Peyer's patch (tissue), 4 donors: ENCODE measurements at regions not wholly inside any gene's neighbourhood (a gene's known extent, or its start where the extent isn't known, plus 50 kb on each side); places are given as distances from the start of the nearest gene placed in this dataset.

Experiments used
- DNase-seq, 3 donors: peaks; one replicate each; pipeline ENCODE4 v3.0.0-alpha.2; 2017 to 2019
- H3K27ac ChIP-seq, 4 donors: fragments of 200-600 bp; sonication (generic); one replicate each; pipeline ENCODE4 v1.5.1; 2016 to 2019
- H3K27me3 ChIP-seq, 2 donors: fragments of 200-600 bp; sonication (generic); one replicate each; pipeline ENCODE4 v1.5.1; 2019
- H3K36me3 ChIP-seq, 3 donors: fragments of 200-600 bp; sonication (generic); one replicate each; pipeline ENCODE4 v1.5.1; 2016 to 2019
- H3K4me1 ChIP-seq, 4 donors: fragments of 200-600 bp; sonication (generic); one replicate each; pipeline ENCODE4 v1.5.1; 2016 to 2019
- H3K4me3 ChIP-seq, 4 donors: fragments of 200-600 bp; sonication (generic); 1 replicate in 3 of 4; 2 replicates in 1 of 4; pipeline ENCODE4 v1.5.1; 2016 to 2019; ENCODE audit warnings: mild to moderate bottlenecking in 1 of 4
- H3K9me3 ChIP-seq, 4 donors: fragments of 200-600 bp; sonication (generic); one replicate each; pipeline ENCODE4 v1.5.1; 2016 to 2019; ENCODE audit warnings: mild to moderate bottlenecking in 1 of 4
- POLR2A ChIP-seq, 2 donors: fragments of 450-650 bp; IDR thresholded peaks; one replicate each; pipeline ENCODE4 v1.5.1; 2017; ENCODE audit warnings: antibody characterized with exemption in 2 of 2, mild to moderate bottlenecking in 2 of 2, moderate library complexity in 2 of 2
- TF ChIP-seq, protein P1 (sequence below), 6 experiments: fragments of 450-650 bp in 4 of 6; fragments of 200-600 bp in 2 of 6; sonication (generic) in 1 of 6; IDR thresholded peaks; one replicate each; pipeline ENCODE4 v1.5.1; 2017 to 2019; ENCODE audit warnings: antibody characterized with exemption in 6 of 6, mild to moderate bottlenecking in 3 of 6, moderate library complexity in 1 of 6

GRCh38 chr1:18049228-18049627 lies 58.4 kb upstream of the IGSF21 start:
- Histone ChIP-seq H3K9me3 (no peaks in the 10 kb centered on the region), H3K4me1 (no peaks in the 10 kb centered on the region), H3K27me3 (no peaks in the 10 kb centered on the region), H3K36me3 (no peaks in the 10 kb centered on the region), H3K27ac (no peak overlapping the region), H3K4me3 (no peak overlapping the region)
- DNase-seq, result no peak
- TF ChIP-seq, protein P1, sequence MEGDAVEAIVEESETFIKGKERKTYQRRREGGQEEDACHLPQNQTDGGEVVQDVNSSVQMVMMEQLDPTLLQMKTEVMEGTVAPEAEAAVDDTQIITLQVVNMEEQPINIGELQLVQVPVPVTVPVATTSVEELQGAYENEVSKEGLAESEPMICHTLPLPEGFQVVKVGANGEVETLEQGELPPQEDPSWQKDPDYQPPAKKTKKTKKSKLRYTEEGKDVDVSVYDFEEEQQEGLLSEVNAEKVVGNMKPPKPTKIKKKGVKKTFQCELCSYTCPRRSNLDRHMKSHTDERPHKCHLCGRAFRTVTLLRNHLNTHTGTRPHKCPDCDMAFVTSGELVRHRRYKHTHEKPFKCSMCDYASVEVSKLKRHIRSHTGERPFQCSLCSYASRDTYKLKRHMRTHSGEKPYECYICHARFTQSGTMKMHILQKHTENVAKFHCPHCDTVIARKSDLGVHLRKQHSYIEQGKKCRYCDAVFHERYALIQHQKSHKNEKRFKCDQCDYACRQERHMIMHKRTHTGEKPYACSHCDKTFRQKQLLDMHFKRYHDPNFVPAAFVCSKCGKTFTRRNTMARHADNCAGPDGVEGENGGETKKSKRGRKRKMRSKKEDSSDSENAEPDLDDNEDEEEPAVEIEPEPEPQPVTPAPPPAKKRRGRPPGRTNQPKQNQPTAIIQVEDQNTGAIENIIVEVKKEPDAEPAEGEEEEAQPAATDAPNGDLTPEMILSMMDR (IDR thresholded peaks at IDR 0.05), result no peak
- no peak for TF ChIP-seq POLR2A (IDR thresholded peaks at IDR 0.05)

DNA sequence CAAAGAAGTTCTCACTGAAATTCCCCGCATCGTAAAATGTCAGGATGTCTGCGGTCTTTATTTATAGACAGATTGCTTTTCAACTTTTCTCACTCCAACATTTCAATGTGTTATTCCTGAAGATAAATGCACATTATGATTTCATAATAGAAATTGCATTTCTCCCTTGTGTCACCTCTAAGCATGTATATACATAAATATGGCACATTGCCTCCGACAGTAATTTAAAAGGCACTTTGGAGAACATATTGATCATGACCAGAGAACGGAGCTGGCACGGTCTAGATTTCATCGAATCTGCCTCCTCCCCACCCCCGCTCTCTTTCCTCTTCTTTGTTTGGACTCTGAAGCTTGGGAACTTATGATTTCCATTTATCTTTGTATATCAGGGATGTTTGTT lies 54.9 kb upstream of the IGSF21 start:
- H3K4me1 ChIP-seq, result no peaks in the 10 kb centered on the region
- no peak overlapping the region for H3K27ac ChIP-seq
- H3K4me3 ChIP-seq, result no peak overlapping the region
- no peaks in the 10 kb centered on the region for H3K9me3 ChIP-seq
- H3K27me3 ChIP-seq, result no peaks in the 10 kb centered on the region
- TF ChIP-seq, protein P1 (IDR thresholded peaks at IDR 0.05), result no peak
- no peak for TF ChIP-seq POLR2A (IDR thresholded peaks at IDR 0.05)
- H3K36me3 ChIP-seq, result no peaks in the 10 kb centered on the region
- no peak for DNase-seq

GRCh38 chr1:18055156-18055555 lies 52.4 kb upstream of the IGSF21 start:
- no peak overlapping the region for H3K4me3 ChIP-seq
- TF ChIP-seq, protein P1 (IDR thresholded peaks at IDR 0.05), result no peak
- TF ChIP-seq POLR2A (IDR thresholded peaks at IDR 0.05), result no peak
- no peaks in the 10 kb centered on the region for H3K36me3 ChIP-seq
- H3K9me3 ChIP-seq, result no peaks in the 10 kb centered on the region
- H3K27me3 ChIP-seq, result no peaks in the 10 kb centered on the region
- H3K27ac ChIP-seq, result no peak overlapping the region
- no peaks in the 10 kb centered on the region for H3K4me1 ChIP-seq
- no peak for DNase-seq

DNA sequence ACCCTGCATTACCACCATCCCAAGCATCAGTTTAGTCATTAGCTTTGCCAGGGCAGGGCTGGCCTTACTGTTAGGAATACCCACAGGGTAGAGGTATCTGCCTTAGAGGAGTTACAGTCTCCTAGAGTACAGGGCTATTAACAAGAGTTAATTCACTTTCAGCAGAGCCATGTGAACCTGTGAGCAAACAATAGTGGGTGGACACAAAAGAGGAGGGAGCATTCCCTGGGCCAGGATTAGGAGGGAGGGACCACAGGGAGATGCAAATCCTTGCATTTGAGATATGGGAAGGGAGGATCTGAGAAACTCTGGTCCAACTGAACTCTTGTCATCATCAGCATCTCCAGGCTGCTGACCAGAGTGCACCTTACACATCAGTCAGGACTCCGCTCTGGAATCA lies 51.1 kb upstream of the IGSF21 start:
- Histone ChIP-seq H3K9me3 (no peaks in the 10 kb centered on the region), H3K4me1 (no peaks in the 10 kb centered on the region), H3K27ac (no peak overlapping the region), H3K4me3 (no peak overlapping the region), H3K27me3 (no peaks in the 10 kb centered on the region), H3K36me3 (no peaks in the 10 kb centered on the region)
- TF ChIP-seq, protein P1 (IDR thresholded peaks at IDR 0.05), result no peak
- no peak for TF ChIP-seq POLR2A (IDR thresholded peaks at IDR 0.05)
- DNase-seq, result no peak

DNA sequence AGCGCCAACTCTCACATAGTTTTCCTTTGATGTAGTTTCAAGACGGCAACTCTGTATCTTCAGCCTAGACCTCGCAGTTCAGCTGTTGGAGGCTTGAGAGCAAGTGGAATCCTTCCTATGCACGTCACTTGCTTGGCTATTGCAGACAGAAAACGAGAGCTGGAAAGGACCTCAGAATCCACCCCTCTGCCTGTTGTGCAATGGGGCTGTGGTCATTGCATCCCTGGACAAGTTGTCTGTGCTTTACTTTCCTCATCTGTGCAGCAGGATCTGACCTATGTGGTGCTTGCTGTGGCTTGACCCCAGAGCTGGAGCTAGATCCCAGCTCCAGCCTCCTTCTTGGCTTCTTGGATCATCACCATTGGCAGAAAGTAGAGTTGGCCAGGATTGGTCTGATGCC lies 50.0 kb upstream of the IGSF21 start:
- Histone ChIP-seq H3K36me3 (no peaks in the 10 kb centered on the region), H3K27ac (no peak overlapping the region), H3K27me3 (no peaks in the 10 kb centered on the region), H3K4me1 (no peaks in the 10 kb centered on the region), H3K9me3 (no peaks in the 10 kb centered on the region), H3K4me3 (no peak overlapping the region)
- DNase-seq, result no peak
- no peak for TF ChIP-seq POLR2A (IDR thresholded peaks at IDR 0.05)
- TF ChIP-seq, protein P1 (IDR thresholded peaks at IDR 0.05), result no peak
